Endodermal cell (in vitro differentiated cells): ENCODE measurements at regions not wholly inside any gene's neighbourhood (a gene's known extent, or its start where the extent isn't known, plus 50 kb on each side); places are given as distances from the start of the nearest gene placed in this dataset.

Source experiments
- DNase-seq: peaks from one replicate; pipeline ENCODE4 v3.0.0-alpha.2; 2017
- H3K27ac ChIP-seq: 2 replicates; pipeline ENCODE4 v1.5.1; 2013; ENCODE audit warnings: mild to moderate bottlenecking, low read depth, low read length, moderate library complexity
- H3K27me3 ChIP-seq: 2 replicates; pipeline ENCODE4 v1.6.1; 2013; ENCODE audit warnings: mild to moderate bottlenecking, low read length, moderate library complexity; ENCODE audit not compliant: insufficient read depth, control insufficient read depth, poor library complexity, severe bottlenecking
- H3K36me3 ChIP-seq: 2 replicates; pipeline ENCODE4 v1.7.0; 2013; ENCODE audit warnings: mild to moderate bottlenecking, low read length, moderate library complexity; ENCODE audit not compliant: control insufficient read depth, insufficient read depth
- H3K4me1 ChIP-seq: one replicate; pipeline ENCODE4 v1.7.0; 2013; ENCODE audit warnings: low read length; ENCODE audit not compliant: control insufficient read depth, insufficient read depth
- H3K4me3 ChIP-seq: 2 replicates; pipeline ENCODE4 v1.5.1; 2013; ENCODE audit warnings: mild to moderate bottlenecking, low read length, moderate library complexity
- H3K9ac ChIP-seq: 2 replicates; pipeline ENCODE4 v1.6.1; 2013; ENCODE audit warnings: mild to moderate bottlenecking, low read length, moderate library complexity; ENCODE audit not compliant: poor library complexity, severe bottlenecking; ENCODE audit errors: extremely low read depth
- H3K9me3 ChIP-seq: 2 replicates; pipeline ENCODE4 v1.6.1; 2013; ENCODE audit warnings: mild to moderate bottlenecking, low read length, moderate library complexity; ENCODE audit not compliant: control insufficient read depth
- H3K27ac Mint-ChIP-seq: 2 replicates; pipeline ENCODE4 v1.8.0; 2020; ENCODE audit warnings: mixed read lengths
- H3K27me3 Mint-ChIP-seq: 2 replicates; pipeline ENCODE4 v1.8.0; 2021; ENCODE audit warnings: mild to moderate bottlenecking, mixed read lengths; ENCODE audit not compliant: insufficient read depth
- H3K36me3 Mint-ChIP-seq: 2 replicates; pipeline ENCODE4 v1.8.0; 2020; ENCODE audit warnings: low read depth, mixed read lengths
- H3K4me1 Mint-ChIP-seq: 2 replicates; pipeline ENCODE4 v1.8.0; 2020; ENCODE audit warnings: mixed read lengths
- H3K4me3 Mint-ChIP-seq: 2 replicates; pipeline ENCODE4 v1.8.0; 2020; ENCODE audit warnings: mild to moderate bottlenecking, moderate library complexity, mixed read lengths
- H3K9me3 Mint-ChIP-seq: 2 replicates; pipeline ENCODE4 v1.8.0; 2020; ENCODE audit warnings: mild to moderate bottlenecking, mixed read lengths
- WGBS, 2 experiments: methylation state at CpG; one replicate each; pipeline versions ENCODE4 v1.1.5 to v1.1.7; 2013; ENCODE audit warnings: missing lambda C conversion rate in 2 of 2, mixed read lengths in 1 of 2; ENCODE audit not compliant: insufficient coverage in 1 of 2, insufficient read length in 1 of 2; 5-methylcytosine and 5-hydroxymethylcytosine counted together
- TF ChIP-seq, protein P1 (sequence below): fragments of 200-600 bp; sonication (generic); conservative IDR thresholded peaks from 2 replicates; pipeline ENCODE4 v1.5.0; 2021; ENCODE audit warnings: antibody characterized with exemption, mild to moderate bottlenecking

- H3K9me3 ChIP-seq: no peaks in the 10 kb centered on the region
- H3K27me3 Mint-ChIP-seq: no peaks in the 10 kb centered on the region
- H3K36me3 Mint-ChIP-seq: no peaks in the 10 kb centered on the region
- no peak overlapping the region for H3K27ac Mint-ChIP-seq
- no peaks in the 10 kb centered on the region for H3K27me3 ChIP-seq
- TF ChIP-seq, protein P1, sequence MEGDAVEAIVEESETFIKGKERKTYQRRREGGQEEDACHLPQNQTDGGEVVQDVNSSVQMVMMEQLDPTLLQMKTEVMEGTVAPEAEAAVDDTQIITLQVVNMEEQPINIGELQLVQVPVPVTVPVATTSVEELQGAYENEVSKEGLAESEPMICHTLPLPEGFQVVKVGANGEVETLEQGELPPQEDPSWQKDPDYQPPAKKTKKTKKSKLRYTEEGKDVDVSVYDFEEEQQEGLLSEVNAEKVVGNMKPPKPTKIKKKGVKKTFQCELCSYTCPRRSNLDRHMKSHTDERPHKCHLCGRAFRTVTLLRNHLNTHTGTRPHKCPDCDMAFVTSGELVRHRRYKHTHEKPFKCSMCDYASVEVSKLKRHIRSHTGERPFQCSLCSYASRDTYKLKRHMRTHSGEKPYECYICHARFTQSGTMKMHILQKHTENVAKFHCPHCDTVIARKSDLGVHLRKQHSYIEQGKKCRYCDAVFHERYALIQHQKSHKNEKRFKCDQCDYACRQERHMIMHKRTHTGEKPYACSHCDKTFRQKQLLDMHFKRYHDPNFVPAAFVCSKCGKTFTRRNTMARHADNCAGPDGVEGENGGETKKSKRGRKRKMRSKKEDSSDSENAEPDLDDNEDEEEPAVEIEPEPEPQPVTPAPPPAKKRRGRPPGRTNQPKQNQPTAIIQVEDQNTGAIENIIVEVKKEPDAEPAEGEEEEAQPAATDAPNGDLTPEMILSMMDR: no peak
- H3K4me1 ChIP-seq: no peaks in the 10 kb centered on the region
- no peaks in the 10 kb centered on the region for H3K9me3 Mint-ChIP-seq
- H3K4me3 ChIP-seq: no peak overlapping the region
- no peak overlapping the region for H3K9ac ChIP-seq
- H3K27ac ChIP-seq: no peak overlapping the region
- no peaks in the 10 kb centered on the region for H3K4me1 Mint-ChIP-seq
- DNase-seq: no peak
- no peaks in the 10 kb centered on the region for H3K36me3 ChIP-seq
- H3K4me3 Mint-ChIP-seq: no peak overlapping the region
Measured at GRCh38 chr13:80903911-80904310, 563.0 kb upstream of the SPRY2 start.

- Mint-ChIP-seq H3K4me1 (no peaks in the 10 kb centered on the region), H3K4me3 (no peak overlapping the region), H3K9me3 (no peaks in the 10 kb centered on the region), H3K36me3 (no peaks in the 10 kb centered on the region), H3K27ac (no peak overlapping the region), H3K27me3 (no peaks in the 10 kb centered on the region)
- TF ChIP-seq, protein P1: no peak
- no peaks in the 10 kb centered on the region for H3K9me3 ChIP-seq
- no peak overlapping the region for H3K4me3 ChIP-seq
- 96% methylated on average over 2 of the region's 2 CpGs; no CpG with 5 or more reads in 1 of the 2 experiments for WGBS, 2 experiments
- no peaks in the 10 kb centered on the region for H3K27me3 ChIP-seq
- no peaks in the 10 kb centered on the region for H3K4me1 ChIP-seq
- H3K36me3 ChIP-seq: no peaks in the 10 kb centered on the region
- no peak overlapping the region for H3K27ac ChIP-seq
- no peak for DNase-seq
- no peak overlapping the region for H3K9ac ChIP-seq
Measured at GRCh38 chr13:80901530-80901929, 560.6 kb upstream of the SPRY2 start.

DNA sequence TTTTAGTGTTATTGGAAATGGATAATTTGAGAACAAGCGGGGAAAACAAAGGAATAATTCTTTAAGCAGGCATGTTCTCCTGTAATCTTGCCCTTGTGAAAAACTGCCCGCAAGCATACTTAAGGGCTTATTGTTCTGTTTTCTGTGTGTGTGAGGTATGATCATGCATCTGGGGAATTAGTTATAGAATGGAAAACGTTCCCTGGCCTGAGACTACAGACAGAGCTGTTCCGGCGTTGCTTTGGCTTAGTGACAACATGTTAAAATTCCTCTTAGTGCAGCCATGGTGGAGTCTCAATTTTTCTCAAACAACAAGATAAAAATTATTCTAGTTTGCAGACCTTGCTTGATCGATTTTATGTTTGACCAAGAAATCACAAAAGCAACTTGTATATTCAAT lies 560.2 kb upstream of the SPRY2 start:
- 94 to 96% methylated on average over 4 to 6 of the region's 6 CpGs for WGBS, 2 experiments
- H3K4me3 ChIP-seq: no peak overlapping the region

More for the DNA sequence above, 560.2 kb upstream of the SPRY2 start:
- Histone ChIP-seq H3K27ac (no peak overlapping the region), H3K27me3 (no peaks in the 10 kb centered on the region), H3K4me1 (no peaks in the 10 kb centered on the region), H3K36me3 (no peaks in the 10 kb centered on the region), H3K9ac (no peak overlapping the region), H3K9me3 (no peaks in the 10 kb centered on the region)
- TF ChIP-seq, protein P1: no peak
- H3K27me3 Mint-ChIP-seq: no peaks in the 10 kb centered on the region
- no peaks in the 10 kb centered on the region for H3K4me1 Mint-ChIP-seq
- H3K36me3 Mint-ChIP-seq: no peaks in the 10 kb centered on the region
- H3K27ac Mint-ChIP-seq: no peak overlapping the region
- no peak overlapping the region for H3K4me3 Mint-ChIP-seq
- no peak for DNase-seq
- no peaks in the 10 kb centered on the region for H3K9me3 Mint-ChIP-seq
